Panc1 (cell line): ENCODE measurements at regions not wholly inside any gene's neighbourhood (a gene's known extent, or its start where the extent isn't known, plus 50 kb on each side); places are given as distances from the start of the nearest gene placed in this dataset.

Experiments used
- ATAC-seq: fragments of 200-7000 bp; cut with Tn5 transposase; 2 replicates; pipeline ENCODE4 v1.9.1; 2020; ENCODE audit warnings: mild to moderate bottlenecking, moderate library complexity
- BruUV-seq: library from RNA; stranded (reverse); fragments of 400-500 nt; replicated peaks from 2 replicates; lab custom pipeline; 2021; lab: Mats Ljungman, UMichigan
- CTCF ChIA-PET: fragments of 300-600 bp; sonication (Branson Sonifier 250); formaldehyde crosslinking; loops from one replicate; lab custom pipeline; 2022; ENCODE audit warnings: antibody characterized with exemption; lab: Charles Lee
- POLR2A ChIA-PET: fragments of 300-600 bp; sonication (Branson Sonifier 250); formaldehyde crosslinking; loops from one replicate; lab custom pipeline; 2022; ENCODE audit warnings: antibody characterized with exemption; lab: Charles Lee
- DNase-seq: peaks from one replicate; pipeline ENCODE4 v3.0.0-alpha.2; 2010; ENCODE audit warnings: low read depth, low spot score
- H3K27ac ChIP-seq: 2 replicates; pipeline ENCODE4 v1.5.1; 2011; ENCODE audit warnings: mild to moderate bottlenecking, low read length, inconsistent platforms
- H3K27me3 ChIP-seq: fragments of 200-500 bp; sonication (Bioruptor generic); 2 replicates; pipeline ENCODE4 v1.6.0; 2014; ENCODE audit warnings: low read length, inconsistent platforms; ENCODE audit not compliant: control insufficient read depth, insufficient read depth
- H3K36me3 ChIP-seq: fragments of 200-500 bp; sonication (Bioruptor generic); 2 replicates; pipeline ENCODE4 v1.5.1; 2014; ENCODE audit warnings: inconsistent platforms, mild to moderate bottlenecking, low read length, moderate library complexity; ENCODE audit not compliant: control insufficient read depth, insufficient read depth
- H3K4me1 ChIP-seq: 2 replicates; pipeline ENCODE4 v1.5.1; 2011; ENCODE audit warnings: inconsistent platforms, mild to moderate bottlenecking, low read length, moderate library complexity; ENCODE audit not compliant: control insufficient read depth, insufficient read depth
- H3K4me3 ChIP-seq, 2 experiments: 2 replicates each; pipeline ENCODE4 v1.5.1; 2011 to 2012; ENCODE audit warnings: low read depth in 2 of 2, low read length in 2 of 2, mild to moderate bottlenecking in 2 of 2, inconsistent platforms in 1 of 2, moderate library complexity in 1 of 2
- H3K9me3 ChIP-seq: fragments of 200-500 bp; sonication (Bioruptor generic); 2 replicates; pipeline ENCODE4 v1.5.1; 2014; ENCODE audit warnings: low read depth, mild to moderate bottlenecking, inconsistent platforms, low read length, moderate library complexity; ENCODE audit not compliant: control insufficient read depth, insufficient read depth
- CTCF ChIP-seq: fragments of 450-650 bp; IDR thresholded peaks from 2 replicates; pipeline ENCODE4 v1.5.1; 2017; ENCODE audit warnings: mild to moderate bottlenecking
- POLR2AphosphoS5 ChIP-seq: IDR thresholded peaks from 2 replicates; pipeline ENCODE4 v1.6.1; 2012; ENCODE audit warnings: mild to moderate bottlenecking, low read depth, low read length, moderate library complexity
- SIN3A ChIP-seq: IDR thresholded peaks from 2 replicates; pipeline ENCODE4 v1.6.1; 2012; ENCODE audit warnings: low read depth, mild to moderate bottlenecking, low read length, moderate library complexity, borderline replicate concordance; ENCODE audit not compliant: insufficient read depth
- TCF7L2 ChIP-seq: IDR thresholded peaks from 2 replicates; pipeline ENCODE4 v1.6.1; 2011; ENCODE audit warnings: mild to moderate bottlenecking, low read depth, low read length, inconsistent platforms
- in situ Hi-C: cut with HindIII; loops from 2 replicates; pipeline ENCODE4 v1.10.0; 2016; ENCODE audit warnings: low sequenced_read_pairs, low pct_unique_long_range_greater_than_20kb
- intact Hi-C: fragments of 100-400 bp; cut with micrococcal nuclease; formaldehyde crosslinking; loops from one replicate; pipeline ENCODE4 v1.10.0; 2022; ENCODE audit not compliant: unreplicated experiment
- TF ChIP-seq, protein P1 (sequence below), 2 experiments: IDR thresholded peaks; 2 replicates each; pipeline ENCODE4 v1.6.1; 2011 to 2012; ENCODE audit warnings: low read depth in 2 of 2, control low read depth in 1 of 2, low read length in 1 of 2, mild to moderate bottlenecking in 1 of 2, moderate library complexity in 1 of 2; ENCODE audit not compliant: insufficient read depth in 1 of 2

DNA sequence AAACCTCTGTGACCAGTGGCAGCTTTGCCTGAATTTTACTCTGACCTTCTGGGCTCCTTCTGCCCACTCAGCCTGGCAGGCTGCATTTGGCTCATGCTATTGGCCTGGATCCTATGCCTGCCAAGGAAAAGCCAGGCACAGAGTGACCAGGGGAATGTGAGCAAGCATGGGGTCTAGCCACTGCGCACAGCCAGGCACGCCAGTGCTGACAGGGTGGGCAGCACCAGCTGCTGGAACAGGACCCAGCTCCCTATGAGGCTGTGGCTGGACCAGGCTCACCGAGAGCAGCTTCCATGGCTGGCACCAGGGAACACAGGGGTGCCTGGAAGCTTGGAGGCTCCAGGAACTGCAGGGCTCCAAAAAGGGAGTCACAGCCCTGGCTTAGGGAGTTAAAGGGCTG lies 311.5 kb upstream of the SYT4 start:
- in situ Hi-C loops, result no loop called here
- intact Hi-C loops, result no loop called here
- DNase-seq (no peak), ATAC-seq (no peak)
- H3K4me1 ChIP-seq, result no peaks in the 10 kb centered on the region
- CTCF ChIA-PET, result interaction anchor here (2.6 kb wide), 1 partner anchor 18 kb away, joined by 11 read pairs; no protein-coding TSS in a partner anchor
- POLR2A ChIA-PET, result no interaction called here
- H3K9me3 ChIP-seq, result no peaks in the 10 kb centered on the region
- no peaks in the 10 kb centered on the region for H3K36me3 ChIP-seq
- TF ChIP-seq TCF7L2 (no peak), CTCF (no peak), POLR2AphosphoS5 (no peak), SIN3A (no peak)
- TF ChIP-seq, protein P1, sequence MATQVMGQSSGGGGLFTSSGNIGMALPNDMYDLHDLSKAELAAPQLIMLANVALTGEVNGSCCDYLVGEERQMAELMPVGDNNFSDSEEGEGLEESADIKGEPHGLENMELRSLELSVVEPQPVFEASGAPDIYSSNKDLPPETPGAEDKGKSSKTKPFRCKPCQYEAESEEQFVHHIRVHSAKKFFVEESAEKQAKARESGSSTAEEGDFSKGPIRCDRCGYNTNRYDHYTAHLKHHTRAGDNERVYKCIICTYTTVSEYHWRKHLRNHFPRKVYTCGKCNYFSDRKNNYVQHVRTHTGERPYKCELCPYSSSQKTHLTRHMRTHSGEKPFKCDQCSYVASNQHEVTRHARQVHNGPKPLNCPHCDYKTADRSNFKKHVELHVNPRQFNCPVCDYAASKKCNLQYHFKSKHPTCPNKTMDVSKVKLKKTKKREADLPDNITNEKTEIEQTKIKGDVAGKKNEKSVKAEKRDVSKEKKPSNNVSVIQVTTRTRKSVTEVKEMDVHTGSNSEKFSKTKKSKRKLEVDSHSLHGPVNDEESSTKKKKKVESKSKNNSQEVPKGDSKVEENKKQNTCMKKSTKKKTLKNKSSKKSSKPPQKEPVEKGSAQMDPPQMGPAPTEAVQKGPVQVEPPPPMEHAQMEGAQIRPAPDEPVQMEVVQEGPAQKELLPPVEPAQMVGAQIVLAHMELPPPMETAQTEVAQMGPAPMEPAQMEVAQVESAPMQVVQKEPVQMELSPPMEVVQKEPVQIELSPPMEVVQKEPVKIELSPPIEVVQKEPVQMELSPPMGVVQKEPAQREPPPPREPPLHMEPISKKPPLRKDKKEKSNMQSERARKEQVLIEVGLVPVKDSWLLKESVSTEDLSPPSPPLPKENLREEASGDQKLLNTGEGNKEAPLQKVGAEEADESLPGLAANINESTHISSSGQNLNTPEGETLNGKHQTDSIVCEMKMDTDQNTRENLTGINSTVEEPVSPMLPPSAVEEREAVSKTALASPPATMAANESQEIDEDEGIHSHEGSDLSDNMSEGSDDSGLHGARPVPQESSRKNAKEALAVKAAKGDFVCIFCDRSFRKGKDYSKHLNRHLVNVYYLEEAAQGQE (IDR thresholded peaks at IDR 0.05; ENCODE audit: insufficient read depth in 1 of 2, low read depth in 2 of 2, low read length in 1 of 2), result no peak
- BruUV-seq, result no TSS peak
- no peak overlapping the region for H3K27ac ChIP-seq
- H3K4me3 ChIP-seq, result no peak overlapping the region
- no peaks in the 10 kb centered on the region for H3K27me3 ChIP-seq

- ATAC-seq (no peak), DNase-seq (no peak)
- intact Hi-C loops (no loop called here), in situ Hi-C loops (no loop called here)
- no peaks in the 10 kb centered on the region for H3K9me3 ChIP-seq
- no TSS peak for BruUV-seq
- ChIA-PET POLR2A (no interaction called here), CTCF (interaction anchor here (2.6 kb wide), 1 partner anchor 18 kb away, joined by 11 read pairs; no protein-coding TSS in a partner anchor)
- no peak overlapping the region for H3K27ac ChIP-seq
- no peak overlapping the region for H3K4me3 ChIP-seq
- no peak for TF ChIP-seq SIN3A
- TF ChIP-seq, protein P1 (IDR thresholded peaks at IDR 0.05; ENCODE audit: insufficient read depth in 1 of 2, low read depth in 2 of 2, low read length in 1 of 2), result no peak
- no peak for TF ChIP-seq POLR2AphosphoS5
- no peak for TF ChIP-seq CTCF
- TF ChIP-seq TCF7L2, result no peak
- H3K36me3 ChIP-seq, result no peaks in the 10 kb centered on the region
- H3K27me3 ChIP-seq, result no peaks in the 10 kb centered on the region
- H3K4me1 ChIP-seq, result no peaks in the 10 kb centered on the region
Observed at GRCh38 chr18:43589611-43590151, 312.4 kb upstream of the SYT4 start.
